ENCODE measurements at regions not wholly inside any gene's neighbourhood (a gene's known extent, or its start where the extent isn't known, plus 50 kb on each side); places are given as distances from the start of the nearest gene placed in this dataset.

DNA sequence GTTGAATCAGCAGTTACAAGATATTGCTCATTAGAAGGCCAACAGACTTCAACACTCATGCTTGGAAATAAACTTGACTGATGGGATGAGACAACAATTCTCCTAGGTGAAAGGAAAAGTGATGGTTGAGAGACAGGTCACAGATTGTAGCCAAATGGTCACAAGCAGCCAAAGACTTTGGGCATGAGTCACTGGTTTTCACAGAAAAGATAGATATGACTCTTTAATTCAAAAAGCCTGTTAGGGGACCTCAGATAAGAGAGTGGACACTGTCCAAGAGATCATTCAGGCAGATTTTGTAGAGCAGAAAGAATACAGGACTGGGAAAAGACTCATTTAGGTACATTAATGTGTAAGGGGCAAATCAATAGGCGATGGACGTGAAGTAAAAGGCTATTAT lies 982.5 kb downstream of the MAT2B start:
- TF ChIP-seq, protein P1, sequence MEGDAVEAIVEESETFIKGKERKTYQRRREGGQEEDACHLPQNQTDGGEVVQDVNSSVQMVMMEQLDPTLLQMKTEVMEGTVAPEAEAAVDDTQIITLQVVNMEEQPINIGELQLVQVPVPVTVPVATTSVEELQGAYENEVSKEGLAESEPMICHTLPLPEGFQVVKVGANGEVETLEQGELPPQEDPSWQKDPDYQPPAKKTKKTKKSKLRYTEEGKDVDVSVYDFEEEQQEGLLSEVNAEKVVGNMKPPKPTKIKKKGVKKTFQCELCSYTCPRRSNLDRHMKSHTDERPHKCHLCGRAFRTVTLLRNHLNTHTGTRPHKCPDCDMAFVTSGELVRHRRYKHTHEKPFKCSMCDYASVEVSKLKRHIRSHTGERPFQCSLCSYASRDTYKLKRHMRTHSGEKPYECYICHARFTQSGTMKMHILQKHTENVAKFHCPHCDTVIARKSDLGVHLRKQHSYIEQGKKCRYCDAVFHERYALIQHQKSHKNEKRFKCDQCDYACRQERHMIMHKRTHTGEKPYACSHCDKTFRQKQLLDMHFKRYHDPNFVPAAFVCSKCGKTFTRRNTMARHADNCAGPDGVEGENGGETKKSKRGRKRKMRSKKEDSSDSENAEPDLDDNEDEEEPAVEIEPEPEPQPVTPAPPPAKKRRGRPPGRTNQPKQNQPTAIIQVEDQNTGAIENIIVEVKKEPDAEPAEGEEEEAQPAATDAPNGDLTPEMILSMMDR (IDR thresholded peaks at IDR 0.05; ENCODE audit: insufficient read depth, low read length, severe bottlenecking): no peak
- FAIRE-seq: no peak
- Histone ChIP-seq H3K4me3 (ENCODE audit: low read depth, low read length) (no peak overlapping the region), H3K27me3 (ENCODE audit: control insufficient read depth, insufficient read depth, low read length) (no peaks in the 10 kb centered on the region), H3K36me3 (ENCODE audit: control insufficient read depth, insufficient read depth, low read length) (no peaks in the 10 kb centered on the region)
- no peak for DNase-seq (ENCODE audit: low read depth)

DNA sequence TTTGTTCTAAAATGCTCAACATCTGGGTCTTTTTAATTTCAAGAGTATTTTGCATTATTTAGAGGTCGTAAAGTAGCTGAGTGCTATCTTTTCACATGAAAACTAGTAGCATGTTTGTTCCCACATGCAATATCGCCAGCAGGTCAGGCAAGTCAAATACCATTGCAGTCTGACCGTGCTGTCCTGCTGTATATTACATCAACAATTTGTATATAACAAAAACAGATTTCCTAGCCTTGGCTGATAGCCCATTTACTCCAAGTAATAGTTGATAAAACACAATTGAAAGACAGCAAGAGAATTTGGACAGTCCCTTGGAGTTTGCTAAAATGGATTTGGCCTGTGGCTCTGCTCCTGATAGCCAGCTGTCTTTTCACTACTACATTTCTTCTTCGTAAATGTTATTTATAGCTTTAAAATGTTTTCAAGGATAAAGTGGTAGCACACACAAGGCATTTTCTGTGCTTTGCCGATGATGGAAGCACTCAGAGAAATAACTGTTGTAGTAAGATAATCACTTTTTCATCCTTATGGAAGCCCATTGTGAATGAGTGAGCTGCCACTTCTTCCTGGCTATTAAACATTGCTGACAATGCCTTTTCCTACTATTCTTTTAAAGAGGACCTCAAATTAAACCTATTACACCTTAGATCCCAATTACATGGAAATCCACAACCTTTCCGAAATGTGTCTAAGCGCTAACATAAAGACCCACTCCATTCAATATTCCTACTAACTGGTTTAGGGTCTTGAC lies 992.1 kb downstream of the MAT2B start:
- no peak for FAIRE-seq

DNA sequence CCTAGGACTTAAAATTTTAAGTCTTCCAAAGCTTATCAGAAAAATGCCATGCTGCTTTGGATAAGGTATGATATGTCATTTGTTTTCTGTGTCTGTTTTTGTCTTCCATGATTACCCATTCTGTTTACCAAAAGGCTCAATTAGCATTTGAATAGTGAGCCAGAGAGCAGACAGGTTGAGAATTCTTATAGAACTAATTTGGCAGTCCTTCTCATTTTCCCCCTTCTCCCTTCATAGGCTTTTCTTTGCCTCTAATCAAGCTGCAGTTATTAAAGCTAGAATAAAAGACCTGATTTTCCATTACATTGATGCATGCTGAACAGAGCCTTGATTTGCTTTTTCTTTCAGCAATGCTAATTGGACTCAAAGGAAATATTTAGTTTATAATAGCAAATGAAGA lies 993.0 kb downstream of the MAT2B start:
- TF ChIP-seq, protein P1 (IDR thresholded peaks at IDR 0.05; ENCODE audit: insufficient read depth, low read length, severe bottlenecking): no peak
- Histone ChIP-seq H3K27me3 (ENCODE audit: control insufficient read depth, insufficient read depth, low read length) (no peaks in the 10 kb centered on the region), H3K36me3 (ENCODE audit: control insufficient read depth, insufficient read depth, low read length) (no peaks in the 10 kb centered on the region), H3K4me3 (ENCODE audit: low read depth, low read length) (no peak overlapping the region)
- no peak for DNase-seq (ENCODE audit: low read depth)
- no peak for FAIRE-seq

More for the DNA sequence above, 992.1 kb downstream of the MAT2B start:
- H3K27me3 ChIP-seq (ENCODE audit: control insufficient read depth, insufficient read depth, low read length): no peaks in the 10 kb centered on the region
- TF ChIP-seq, protein P1 (IDR thresholded peaks at IDR 0.05; ENCODE audit: insufficient read depth, low read length, severe bottlenecking): no peak
- H3K4me3 ChIP-seq (ENCODE audit: low read depth, low read length): no peak overlapping the region
- DNase-seq (ENCODE audit: low read depth): no peak
- H3K36me3 ChIP-seq (ENCODE audit: control insufficient read depth, insufficient read depth, low read length): no peaks in the 10 kb centered on the region

DNA sequence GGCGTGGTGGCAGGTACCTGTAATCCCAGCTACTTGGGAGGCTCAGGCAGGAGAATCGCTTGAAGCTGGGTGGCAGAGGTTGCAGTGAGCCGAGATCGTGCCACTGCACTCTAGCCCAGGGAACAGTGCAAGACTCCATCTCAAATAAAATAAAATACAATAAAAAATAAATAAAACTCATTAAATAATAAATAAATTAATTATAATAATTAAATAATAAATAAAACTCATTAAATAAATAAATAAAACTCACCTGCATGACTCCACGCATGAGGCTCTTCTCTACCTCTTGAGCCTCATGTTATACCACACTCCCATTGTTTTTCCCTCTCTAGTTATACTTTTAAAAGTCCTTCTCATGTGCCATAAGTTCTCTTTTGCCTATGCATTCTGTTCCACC lies 995.4 kb downstream of the MAT2B start:
- no peaks in the 10 kb centered on the region for H3K36me3 ChIP-seq (ENCODE audit: control insufficient read depth, insufficient read depth, low read length)
- DNase-seq (ENCODE audit: low read depth) (no peak), FAIRE-seq (no peak)
- TF ChIP-seq, protein P1 (IDR thresholded peaks at IDR 0.05; ENCODE audit: insufficient read depth, low read length, severe bottlenecking): no peak
- no peaks in the 10 kb centered on the region for H3K27me3 ChIP-seq (ENCODE audit: control insufficient read depth, insufficient read depth, low read length)
- no peak overlapping the region for H3K4me3 ChIP-seq (ENCODE audit: low read depth, low read length)

DNA sequence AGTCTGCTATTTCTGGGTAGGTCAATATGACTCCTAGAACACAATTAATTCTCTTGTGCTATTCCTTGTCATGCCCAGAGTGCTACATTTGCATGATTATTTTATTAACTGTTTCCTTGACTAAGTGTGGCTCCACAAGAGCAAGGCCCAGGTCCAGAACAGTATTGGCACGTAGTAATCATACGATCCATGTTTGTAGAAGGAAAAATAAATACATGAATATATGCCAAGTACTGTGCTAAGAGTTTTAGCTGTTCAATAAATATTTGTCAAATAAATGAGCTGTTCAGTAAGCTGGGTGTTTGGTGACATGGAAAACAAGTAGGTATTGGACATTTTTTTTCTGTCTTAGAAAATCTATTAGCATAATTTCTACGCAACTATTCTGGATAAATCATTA lies 995.9 kb downstream of the MAT2B start:
- no peak overlapping the region for H3K4me3 ChIP-seq (ENCODE audit: low read depth, low read length)
- H3K36me3 ChIP-seq (ENCODE audit: control insufficient read depth, insufficient read depth, low read length): no peaks in the 10 kb centered on the region
- no peak for FAIRE-seq
- no peaks in the 10 kb centered on the region for H3K27me3 ChIP-seq (ENCODE audit: control insufficient read depth, insufficient read depth, low read length)
- DNase-seq (ENCODE audit: low read depth): no peak
- TF ChIP-seq, protein P1 (IDR thresholded peaks at IDR 0.05; ENCODE audit: insufficient read depth, low read length, severe bottlenecking): no peak

All from bronchial epithelial cell (primary cell).